Vagina (tissue), 2 donors: ENCODE measurements at regions not wholly inside any gene's neighbourhood (a gene's known extent, or its start where the extent isn't known, plus 50 kb on each side); places are given as distances from the start of the nearest gene placed in this dataset.

ENCODE experiments used
- CTCF ChIP-seq, 3 experiments: fragments of 450-650 bp in 2 of 3; fragments of 200-600 bp in 1 of 3; sonication (generic) in 1 of 3; IDR thresholded peaks; one replicate each; pipeline ENCODE4 v1.5.1; 2017 to 2019; ENCODE audit warnings: antibody characterized with exemption in 3 of 3, mild to moderate bottlenecking in 2 of 3, moderate library complexity in 2 of 3
- POLR2A ChIP-seq, 2 donors: fragments of 450-650 bp; IDR thresholded peaks; one replicate each; pipeline ENCODE4 v1.6.1; 2017; ENCODE audit warnings: antibody characterized with exemption in 2 of 2, mild to moderate bottlenecking in 2 of 2, moderate library complexity in 2 of 2

GRCh38 chr17:27954548-27955495, 61.7 kb upstream of the LYRM9 start:
- TF ChIP-seq CTCF (IDR thresholded peaks at IDR 0.05) (no peak), POLR2A (IDR thresholded peaks at IDR 0.05) (no peak)
